ENCODE measurements at regions not wholly inside any gene's neighbourhood (a gene's known extent, or its start where the extent isn't known, plus 50 kb on each side); places are given as distances from the start of the nearest gene placed in this dataset.

DNA sequence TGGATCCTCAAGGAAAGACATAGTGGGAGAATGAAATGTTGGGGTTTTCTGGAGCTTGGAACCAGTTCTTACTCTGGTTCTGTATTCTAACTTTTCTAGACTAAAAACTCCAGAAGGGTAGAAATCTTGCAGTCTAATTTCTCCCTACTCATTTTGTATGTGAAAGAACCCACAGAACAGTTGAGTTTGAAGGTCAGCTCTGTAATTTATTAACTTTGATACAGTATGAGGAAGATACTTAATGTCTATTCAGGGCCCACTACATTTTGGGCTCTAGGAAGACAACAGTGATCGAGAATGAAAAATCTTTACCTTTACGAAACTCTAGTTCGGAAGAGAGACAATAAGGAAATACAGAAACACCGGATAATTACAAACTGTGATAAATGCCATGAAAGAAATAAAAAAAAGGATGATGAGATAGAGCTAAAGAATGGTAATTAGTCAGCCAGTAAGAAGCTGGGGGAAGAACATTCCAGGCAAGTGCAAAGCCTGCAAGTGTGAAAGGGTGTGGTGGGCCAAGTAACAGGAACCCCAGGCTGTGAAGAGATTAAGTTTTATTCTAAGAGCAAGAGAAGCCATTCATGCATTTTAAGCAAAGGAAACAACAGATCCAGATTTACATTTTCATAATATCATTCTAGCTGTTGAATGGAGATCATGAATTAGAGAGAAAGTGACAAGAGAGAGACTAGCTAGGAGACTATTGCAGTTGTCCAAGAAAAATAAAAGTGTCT lies 159.9 kb upstream of the HMCN1 start:
- no peak for DNase-seq

DNA sequence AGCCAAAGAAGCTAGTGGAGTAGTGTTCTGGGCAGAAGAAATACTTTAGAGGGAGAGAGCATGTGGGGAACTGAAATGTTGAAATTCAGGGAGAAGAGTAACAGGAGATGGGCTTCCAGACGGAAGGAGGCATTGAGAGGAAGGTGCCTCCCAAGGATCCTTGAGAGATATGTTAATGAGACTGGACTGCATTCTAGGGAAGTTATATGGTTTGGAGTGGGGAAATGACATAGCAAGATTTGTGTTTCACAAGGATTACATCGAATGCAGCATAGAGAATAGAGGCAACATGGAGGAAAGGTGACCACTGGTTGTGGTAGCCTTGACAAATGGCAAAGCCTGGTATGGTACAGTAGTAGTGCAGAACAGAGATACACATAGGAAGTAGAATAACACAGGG lies 160.5 kb upstream of the HMCN1 start:
- no peak for DNase-seq

DNA sequence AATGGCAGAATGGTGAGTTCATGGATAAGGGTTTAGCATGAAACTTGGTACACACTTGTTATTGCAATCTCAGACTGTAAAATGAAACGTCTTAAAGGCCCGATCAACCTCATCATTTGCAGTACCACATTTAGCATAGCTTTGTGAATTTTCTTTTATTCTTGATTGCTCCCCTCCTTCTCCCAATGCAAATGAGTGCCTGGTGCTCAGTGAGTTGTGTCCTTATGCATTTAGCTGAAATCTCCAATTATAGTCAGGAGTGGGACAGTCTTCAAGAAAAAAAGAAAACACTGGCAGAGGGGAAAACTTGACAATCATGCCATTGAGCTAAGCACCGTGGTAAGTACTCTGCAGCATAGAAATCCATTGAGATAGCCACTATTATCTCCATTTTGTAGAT lies 161.0 kb upstream of the HMCN1 start:
- no peak for DNase-seq

DNA sequence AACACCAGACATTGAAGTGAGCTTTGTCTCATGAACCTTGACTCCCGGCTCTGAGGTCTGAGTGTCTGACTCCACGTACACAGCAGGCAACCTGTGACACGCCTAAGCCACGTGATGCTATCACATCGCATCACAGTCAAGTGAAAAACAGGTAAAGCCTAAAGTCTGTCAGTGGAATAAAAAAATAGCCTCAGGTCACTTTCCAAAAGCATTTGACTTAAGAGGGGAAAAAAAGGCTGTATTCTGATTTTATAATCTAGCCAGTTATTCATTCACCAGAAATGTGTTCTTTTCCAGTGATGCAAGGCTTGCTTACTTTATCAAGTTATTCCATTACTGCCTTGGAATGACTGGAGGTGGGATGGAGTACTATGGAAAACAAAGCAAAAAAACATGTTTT lies 163.2 kb upstream of the HMCN1 start:
- no peak for DNase-seq

DNA sequence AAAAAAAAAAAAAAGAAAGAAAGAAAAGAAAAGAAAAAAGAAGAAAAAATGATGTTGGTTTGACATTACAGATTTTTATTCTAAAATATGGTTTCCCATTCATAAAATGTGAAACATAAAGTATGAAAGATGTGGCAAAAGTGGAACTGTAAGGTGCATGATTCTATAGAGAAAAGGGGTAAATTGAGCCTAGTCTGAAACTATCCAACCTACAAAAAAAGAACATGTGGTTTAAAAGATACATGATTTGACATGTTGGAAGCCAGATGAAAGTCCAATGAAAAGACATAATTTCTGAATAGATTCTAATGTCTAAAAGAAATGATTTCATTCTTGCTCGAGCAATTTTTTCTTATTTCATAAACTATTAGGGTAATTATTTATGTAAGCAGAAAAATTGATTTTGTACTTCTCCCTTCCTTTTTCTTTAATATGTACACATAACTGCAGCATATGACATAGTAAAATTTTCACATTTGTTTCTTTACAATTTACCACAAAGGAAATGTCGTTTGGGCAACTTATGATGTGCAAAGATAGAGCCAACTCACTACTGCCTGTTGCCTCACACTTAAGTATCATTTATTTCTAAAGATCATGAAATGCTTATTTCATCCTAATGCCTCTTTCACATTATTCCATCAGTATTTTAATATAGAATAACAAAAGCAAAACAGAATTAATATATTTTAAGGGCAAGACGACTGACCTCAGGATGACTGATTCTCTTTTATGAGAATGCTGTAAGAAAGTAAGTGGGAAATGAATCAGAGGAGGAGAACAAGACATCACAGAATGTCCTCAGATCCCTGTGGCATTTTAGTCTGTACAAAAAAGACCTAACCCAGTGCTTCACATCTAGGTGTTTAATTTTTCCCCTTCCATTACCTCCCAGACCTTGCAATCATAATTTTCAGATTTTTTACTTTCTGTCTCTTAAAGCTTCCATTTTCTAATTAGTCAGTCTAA lies 165.8 kb upstream of the HMCN1 start:
- DNase-seq, result no peak

DNA sequence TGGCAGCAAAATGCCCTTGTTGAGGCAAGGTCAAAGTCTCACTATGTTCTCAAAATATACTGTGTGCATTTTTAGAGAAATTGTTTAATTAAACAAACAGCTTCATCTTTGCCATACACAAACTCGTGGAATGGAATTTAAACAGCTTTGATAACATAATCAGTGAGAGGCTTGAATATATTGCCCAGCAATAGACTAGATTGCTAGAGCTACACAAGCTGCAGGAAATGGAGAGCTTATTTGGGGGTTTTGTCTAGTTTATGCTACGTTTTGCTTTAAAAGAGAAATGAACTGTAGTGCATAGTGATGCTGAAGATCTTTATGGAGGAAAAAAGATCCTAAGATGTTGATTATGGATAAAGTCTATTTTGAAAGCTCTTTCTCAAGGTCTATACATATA lies 166.8 kb upstream of the HMCN1 start:
- no peak for DNase-seq

DNA sequence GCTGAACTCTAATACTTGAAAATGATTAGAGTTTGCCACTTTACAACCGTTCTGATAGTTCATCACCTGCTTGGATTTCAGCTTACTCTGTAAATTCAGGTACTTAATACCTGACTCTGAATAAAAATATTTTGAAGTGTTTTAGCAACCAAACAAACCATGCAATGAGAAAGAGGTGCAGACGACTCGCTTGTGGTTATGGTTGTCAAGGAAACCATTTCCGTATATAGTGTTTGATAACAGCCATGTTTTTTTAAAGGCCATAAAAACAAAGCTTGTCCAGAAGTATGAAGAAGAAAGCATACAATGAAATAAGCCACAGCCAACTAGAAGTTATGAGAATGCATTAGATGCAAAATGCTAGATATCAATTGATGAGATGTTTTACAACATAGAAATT lies 167.2 kb upstream of the HMCN1 start:
- peak; percentile 42 for DNase-seq

DNA sequence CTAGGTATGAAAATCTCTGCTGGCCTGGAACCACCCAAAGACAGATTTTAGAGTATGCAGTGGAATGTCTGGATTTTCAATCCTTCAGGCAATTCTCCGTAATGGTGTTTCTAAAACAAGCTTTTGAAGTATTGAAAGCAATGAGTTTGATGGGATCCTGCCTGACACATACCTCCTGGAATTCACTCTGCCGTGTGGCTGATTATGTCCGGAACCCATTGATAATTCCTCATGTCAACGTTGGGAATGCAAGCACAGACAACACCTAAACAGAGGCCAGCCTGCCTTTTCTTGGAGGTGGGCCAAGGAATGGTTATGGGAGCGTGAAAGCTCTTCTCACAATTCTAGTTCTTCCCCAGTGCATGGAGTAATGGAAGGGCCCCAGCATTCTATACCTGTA lies 168.9 kb upstream of the HMCN1 start:
- DNase-seq, result no peak

DNA sequence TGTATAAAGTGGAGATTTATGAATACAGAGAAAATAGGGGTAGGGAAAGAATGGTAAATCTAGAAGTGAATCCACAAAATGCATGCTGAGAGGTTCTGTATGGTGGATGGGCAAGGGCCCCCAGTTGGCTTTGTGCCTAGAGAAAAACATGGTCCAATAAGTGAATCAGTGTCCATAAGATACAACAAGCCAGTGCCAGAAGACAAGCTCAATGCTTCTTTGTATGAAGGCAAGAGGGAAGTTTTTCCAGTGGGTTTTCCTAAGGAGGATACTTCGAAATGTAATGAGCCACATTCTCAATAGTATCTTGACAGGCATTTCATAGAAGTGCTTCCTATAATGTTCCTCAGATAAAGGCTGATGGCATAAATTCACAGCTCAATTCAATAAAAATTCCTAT lies 169.4 kb upstream of the HMCN1 start:
- DNase-seq, result no peak

DNA sequence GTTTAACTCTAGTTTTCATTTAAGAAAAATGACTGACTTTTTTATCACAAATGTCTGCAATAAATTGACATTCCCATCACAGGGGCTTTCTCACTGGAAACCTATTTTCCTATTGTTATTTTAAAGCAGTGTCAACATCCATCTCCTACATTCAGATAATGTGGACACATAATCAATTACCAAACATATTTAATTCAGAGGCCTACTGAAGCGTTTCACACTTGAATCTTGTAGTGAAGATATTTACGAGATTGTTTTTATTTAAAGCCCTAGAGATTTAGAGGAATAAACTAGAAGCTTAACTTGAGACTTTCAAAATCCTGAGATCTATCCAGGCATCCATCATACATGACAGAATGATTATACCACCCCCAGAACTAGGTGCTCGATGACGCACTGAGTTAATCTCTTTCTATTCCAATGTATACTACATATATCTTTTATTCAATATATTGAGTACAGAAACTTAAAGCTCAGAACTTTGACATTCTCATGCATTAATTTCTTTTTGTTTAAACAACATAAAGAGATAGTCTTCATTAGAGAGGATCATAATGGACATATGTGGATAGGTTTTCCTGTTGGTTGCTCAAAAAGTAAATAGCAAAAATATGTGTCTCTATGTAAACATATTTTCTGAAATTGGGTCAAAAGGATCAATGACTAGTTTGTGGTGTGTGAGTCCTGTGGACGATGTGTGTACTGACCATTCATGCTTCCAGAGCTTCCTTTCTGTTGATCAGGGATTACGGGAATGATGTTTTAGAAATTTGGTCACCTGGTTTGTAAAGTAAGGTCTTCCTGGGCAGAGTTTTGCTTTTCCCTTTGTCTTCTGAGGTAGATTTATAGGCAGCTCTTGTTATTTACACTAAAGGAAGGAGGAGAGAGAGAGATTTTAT lies 171.5 kb upstream of the HMCN1 start:
- DNase-seq, result no peak

DNA sequence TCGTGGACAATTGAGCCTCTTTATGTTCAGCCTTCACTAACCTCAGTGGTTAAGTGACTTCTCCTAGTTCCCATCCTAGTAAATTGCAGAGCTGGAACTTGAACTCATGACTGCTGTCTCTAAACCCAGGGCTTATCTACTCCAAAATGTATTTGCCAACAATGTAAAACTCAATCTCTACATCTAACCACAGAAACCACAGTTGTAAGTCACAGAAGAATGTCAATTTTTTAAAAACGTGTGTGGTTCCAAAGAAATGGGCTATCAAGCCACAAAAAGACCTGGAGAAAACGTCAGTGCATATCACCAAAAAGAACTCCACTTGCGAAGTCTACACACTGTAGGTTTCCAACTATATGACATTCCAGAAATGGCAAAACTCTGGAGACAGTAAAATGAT lies 172.6 kb upstream of the HMCN1 start:
- no peak for DNase-seq

DNA sequence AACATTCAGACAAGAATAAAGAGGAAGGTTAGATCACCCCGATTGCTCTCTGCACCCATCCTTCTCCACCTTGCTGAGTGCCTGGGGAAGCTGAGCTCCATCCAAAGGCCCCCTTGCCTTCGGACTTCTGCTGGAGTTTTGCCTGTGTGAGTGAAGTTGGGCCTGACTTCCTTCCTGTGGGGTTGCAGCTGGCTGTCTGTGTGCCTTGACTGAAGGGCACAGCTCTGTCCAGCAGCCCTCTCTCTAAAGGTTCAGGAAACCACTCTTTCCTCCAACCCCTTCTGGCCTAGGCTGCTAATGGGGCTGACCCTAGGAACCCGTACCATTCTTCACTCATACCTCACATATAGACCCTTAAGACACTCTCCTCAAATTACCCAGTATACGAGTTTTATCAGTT lies 173.4 kb upstream of the HMCN1 start:
- DNase-seq, result no peak

DNA sequence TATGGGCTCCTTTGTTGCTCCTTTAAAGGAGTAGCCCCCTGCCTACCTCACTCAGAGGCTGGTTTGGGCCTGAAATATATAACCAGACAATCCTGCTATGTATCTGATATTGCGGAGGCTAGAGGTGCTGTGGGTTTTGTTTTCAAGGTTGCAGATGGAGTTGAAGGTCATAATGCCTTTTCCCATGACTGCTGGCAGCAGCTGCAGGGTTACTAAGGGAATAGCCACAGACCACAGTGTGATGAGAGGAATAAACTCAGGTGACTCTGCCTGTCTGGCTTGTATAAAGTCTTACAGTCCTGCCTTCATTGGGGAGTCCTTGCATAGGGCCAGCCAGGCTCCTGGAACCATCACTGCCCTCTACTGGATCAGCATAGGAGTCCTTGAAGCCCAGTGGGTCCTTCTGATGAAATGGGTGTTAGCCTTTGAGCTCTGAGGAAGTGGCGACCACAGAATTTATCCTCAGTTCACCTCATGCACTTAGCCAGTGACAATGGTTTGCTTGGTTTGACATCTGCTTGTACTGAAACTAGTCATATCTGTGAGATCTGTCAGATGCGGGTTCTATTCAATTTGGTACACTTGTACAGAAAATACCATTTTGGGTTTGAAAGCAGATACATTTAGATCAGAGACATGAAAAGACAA lies 174.4 kb upstream of the HMCN1 start:
- peak; percentile 67 for DNase-seq

DNA sequence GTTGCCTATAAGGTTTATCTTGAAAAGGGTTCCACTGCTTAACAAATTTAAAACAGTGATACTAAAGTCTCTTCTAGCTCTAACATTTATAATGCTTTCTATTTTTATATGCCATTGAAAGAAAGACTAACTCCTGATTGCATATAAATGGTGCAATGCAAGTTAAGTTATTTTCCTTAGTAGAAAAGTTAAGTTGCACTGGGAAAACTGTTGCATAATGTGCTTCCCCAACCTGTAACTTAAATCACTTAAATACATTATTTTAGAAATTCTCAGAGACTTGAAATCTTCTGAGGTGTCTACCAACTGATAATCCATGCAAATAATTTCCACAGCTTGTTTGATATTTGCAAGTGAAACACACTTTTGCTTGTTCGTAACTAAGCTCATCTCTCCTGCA lies 175.0 kb upstream of the HMCN1 start:
- no peak for DNase-seq

DNA sequence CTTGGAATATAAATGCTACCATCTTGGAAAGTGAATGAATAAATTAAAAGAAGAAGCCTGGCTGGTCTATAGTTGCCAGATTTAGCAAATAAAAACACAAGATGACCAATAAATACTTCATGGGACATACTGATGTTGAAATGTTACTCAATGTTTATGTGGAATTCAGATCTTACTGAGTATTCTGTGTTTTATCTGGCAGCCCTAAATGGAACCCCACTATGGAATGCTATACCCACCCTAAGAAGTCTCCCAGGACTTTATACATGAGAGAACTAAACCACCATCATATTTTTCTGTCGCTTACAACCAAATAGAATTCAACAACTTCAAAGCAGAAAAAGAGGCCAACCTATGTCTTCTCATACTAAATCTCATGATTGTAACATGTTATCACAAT lies 177.6 kb upstream of the HMCN1 start:
- DNase-seq, result no peak

DNA sequence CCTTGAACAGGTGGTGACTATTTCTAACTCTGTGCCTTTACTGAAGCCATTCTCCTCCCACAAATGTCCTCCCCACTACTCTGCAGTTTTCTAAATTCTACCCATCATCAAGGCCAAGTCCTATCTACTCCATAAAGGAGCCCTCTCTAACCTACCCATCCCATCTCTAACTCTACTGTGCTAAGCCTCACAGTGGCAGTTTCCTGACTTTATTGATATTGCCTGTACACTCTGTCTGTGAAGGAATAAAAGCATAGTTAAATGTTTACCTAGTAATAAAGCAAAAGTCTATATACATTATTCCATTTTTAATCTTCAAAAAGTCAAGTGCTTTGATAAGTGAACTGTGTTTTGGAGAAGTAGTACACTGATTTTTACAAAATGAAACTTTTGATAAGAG lies 178.4 kb upstream of the HMCN1 start:
- no peak for DNase-seq

DNA sequence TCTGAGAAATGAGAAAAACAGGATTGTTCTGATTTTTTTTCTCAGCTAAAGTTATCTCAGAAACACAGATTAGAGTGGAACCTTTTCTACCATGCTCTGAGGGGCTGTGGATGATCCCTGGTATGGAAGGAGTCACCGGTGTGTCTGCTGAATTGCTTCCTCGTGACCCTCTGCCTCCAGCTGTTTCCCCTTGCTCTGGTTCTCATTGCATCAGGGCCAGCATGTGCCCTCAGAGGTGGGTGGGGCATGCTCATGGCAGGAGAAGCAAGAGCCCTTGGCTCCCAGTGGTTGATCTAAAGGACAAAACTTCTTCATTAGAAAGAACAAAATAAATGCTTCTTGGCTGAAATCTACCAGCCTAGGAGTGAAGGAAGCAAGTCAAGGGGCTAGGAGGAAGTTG lies 183.2 kb upstream of the HMCN1 start:
- DNase-seq, result no peak

DNA sequence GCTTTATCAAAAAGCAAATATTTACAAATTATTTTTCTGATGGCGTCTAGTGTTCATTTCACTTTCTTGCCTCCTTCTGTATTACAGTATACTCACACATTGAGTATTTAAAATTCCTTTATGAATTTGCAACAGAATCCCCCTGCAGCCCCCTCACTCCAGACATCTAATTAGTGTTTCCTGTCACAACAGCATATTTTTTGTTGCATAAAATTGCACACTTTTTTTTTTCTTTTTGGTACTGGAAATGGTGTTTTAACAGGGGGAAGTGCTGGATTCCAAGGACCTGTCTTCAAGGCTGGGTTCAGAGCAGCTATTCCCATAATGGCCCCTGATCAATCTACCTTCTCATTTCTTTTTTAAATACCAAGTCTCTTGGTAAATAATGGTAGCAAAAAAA lies 184.3 kb upstream of the HMCN1 start:
- DNase-seq, result no peak

DNA sequence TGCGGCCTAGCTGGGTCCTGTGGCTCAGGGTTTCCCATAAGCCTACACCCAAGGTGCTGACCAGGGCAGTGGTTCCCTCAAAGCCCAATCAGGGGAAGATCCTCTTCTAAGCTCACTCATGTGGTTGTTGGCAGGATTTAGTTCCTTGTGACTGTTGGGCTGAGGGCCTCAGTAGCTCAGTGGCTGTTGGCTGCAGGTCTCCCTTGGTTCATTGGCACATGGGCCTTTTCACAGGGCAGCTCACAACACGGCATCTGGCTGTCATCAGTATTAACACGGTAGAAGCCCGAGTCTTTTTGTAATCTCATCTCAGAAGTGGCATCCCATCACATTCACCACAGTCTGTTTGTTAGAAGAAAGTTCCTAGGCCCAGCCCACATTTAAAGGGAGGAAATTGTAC lies 188.2 kb upstream of the HMCN1 start:
- DNase-seq, result no peak

DNA sequence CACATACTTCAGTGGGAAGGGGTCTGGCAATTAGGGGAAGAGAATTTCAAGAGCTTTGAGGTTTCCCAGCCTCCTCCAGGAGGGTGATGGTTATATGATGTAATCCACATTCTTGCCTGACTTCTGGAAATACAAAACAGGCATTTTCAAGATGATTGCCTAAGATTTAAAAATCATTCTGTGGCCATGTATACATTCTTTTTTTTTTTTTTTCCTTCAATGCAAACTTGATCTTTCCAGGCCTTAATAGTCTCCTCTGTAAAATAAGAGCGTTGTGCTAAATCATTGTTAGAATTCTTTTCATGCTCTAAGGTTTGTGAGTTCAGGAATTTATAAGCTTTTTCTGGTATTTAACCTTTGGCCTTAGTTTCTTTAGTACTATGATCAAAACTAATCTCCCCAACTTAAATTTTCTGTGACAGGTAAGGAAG lies 192.3 kb upstream of the HMCN1 start:
- no peak for DNase-seq

DNA sequence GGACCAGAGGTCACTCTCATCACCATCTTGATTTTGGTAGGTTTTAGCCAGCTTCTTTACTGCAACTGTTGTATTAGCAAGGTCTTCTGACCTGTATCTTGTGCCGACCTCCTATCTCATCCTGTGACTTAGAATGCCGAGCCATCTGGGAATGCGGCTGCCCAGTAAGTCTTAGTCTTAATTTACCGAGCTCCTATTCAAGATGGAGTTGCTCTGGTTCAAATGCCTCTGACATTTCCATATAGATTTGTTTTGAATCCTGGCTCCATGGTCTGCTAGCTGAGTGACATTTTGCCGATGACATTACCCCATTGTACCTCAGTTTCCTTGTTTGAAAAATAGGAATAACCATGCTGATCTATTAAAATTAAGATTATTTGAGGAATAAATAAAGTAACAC lies 193.9 kb upstream of the HMCN1 start:
- DNase-seq, result no peak

DNA sequence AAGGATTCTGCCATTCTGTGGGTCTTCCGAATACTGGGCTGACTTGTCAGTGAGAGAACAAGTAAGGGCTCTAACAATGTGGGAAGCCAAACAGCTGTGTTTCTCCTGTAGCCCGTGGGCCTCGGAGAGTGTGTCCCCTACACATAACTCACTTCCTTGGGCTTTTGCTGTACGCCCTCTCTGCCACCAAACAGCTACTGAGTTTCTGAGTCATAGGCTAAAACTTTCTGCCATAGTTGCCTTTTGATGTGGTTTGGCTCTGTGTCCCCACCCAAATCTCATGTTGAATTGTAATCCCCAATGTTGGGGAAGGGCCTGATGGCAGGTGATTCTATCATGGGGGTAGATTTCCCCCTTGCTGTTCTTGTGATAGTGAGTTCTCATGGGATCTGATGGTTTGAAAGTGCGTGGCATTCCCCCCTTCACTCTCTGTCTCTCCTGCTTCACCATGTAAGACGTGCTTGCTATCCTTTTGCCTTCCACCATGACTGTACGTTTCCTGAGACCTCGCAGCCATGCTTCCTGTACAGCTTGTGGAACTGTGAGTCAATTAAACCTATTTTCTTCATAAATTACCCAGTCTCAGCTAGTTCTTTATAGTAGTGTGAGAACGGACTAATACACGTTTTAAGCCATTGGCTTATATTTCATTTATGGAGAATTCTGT lies 194.8 kb upstream of the HMCN1 start:
- DNase-seq, result peak; percentile 30

All from stimulated activated CD8-positive, alpha-beta memory T cell treated with anti-CD3 and anti-CD28 coated beads, Interleukin-4, amount 100 ng/mL, for 48 hours (primary cell).